AG04450 (cell line): ENCODE measurements at regions not wholly inside any gene's neighbourhood (a gene's known extent, or its start where the extent isn't known, plus 50 kb on each side); places are given as distances from the start of the nearest gene placed in this dataset.

Experiments used
- CTCF ChIA-PET: fragments of 300-600, 350-600 bp; formaldehyde crosslinking; extraction: SDS; loops from one replicate; lab custom pipeline; 2022; ENCODE audit warnings: antibody characterized with exemption, inconsistent platforms; lab: Charles Lee
- POLR2A ChIA-PET: fragments of 350-600 bp; formaldehyde crosslinking; extraction: SDS; loops from one replicate; lab custom pipeline; 2021; ENCODE audit warnings: antibody characterized with exemption, inconsistent platforms; lab: Yijun Ruan, JAX
- DNase-seq: peaks from one replicate; pipeline ENCODE4 v3.0.0-alpha.2; 2011; ENCODE audit warnings: low read depth, low spot score
- H3K27ac ChIP-seq: one replicate; pipeline ENCODE4 v1.5.1; 2012; ENCODE audit warnings: low read depth, low read length, control low read depth
- H3K27me3 ChIP-seq: one replicate; pipeline ENCODE4 v1.6.0; 2012; ENCODE audit warnings: low read length; ENCODE audit not compliant: control insufficient read depth, insufficient read depth
- H3K4me3 ChIP-seq: 2 replicates; pipeline ENCODE4 v1.5.1; 2011; ENCODE audit warnings: mild to moderate bottlenecking, low read depth, low read length, control low read depth
- H3K9me3 ChIP-seq: 2 replicates; pipeline ENCODE4 v1.5.1; 2012; ENCODE audit warnings: low read length; ENCODE audit not compliant: control insufficient read depth, insufficient read depth
- TF ChIP-seq, protein P1 (sequence below): IDR thresholded peaks from 2 replicates; pipeline ENCODE4 v1.5.1; 2011; ENCODE audit warnings: low read depth, low read length, control low read depth, inconsistent platforms

DNA sequence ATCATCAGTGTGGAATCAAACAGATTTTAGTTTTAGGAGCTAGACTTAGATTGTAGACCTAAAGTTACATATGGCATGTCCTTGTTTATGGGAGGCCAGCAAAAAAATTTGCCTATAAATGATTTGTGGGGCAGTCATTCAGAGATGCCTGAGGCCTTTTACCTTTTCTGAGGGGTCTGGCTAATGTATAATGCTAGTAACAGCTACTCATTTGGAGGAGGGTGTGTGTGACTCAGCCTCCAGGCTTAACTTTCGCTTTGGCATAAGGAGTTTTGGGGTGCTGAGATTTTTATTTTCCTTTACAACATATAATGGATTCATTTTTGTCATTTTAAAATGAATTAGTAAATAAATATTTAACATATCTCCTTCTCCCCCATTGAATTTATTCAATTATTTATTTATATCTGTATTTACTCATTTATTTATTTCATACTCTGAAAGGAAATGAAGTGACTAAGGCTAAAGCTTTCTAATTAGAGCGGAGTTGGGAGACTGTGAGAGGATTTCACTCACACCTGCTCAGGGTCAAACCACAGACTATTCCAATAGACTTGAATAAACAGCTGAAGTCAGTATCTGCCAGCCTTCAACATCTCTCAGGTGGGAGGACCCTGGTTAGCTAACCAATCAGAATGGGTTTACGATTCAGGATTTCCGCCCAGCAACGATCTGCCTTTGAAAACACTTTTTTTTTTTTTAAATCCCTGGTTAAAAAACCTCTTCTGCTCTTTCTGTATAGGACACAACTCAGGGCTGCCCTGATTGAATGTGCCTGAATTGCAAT lies 487.5 kb upstream of the SGCD start:
- Histone ChIP-seq H3K27ac (no peak overlapping the region), H3K27me3 (no peaks in the 10 kb centered on the region), H3K9me3 (peaks cover 3% of the 10 kb centered on the region), H3K4me3 (no peak overlapping the region)
- ChIA-PET CTCF (no interaction called here), POLR2A (no interaction called here)
- no peak for DNase-seq
- TF ChIP-seq, protein P1, sequence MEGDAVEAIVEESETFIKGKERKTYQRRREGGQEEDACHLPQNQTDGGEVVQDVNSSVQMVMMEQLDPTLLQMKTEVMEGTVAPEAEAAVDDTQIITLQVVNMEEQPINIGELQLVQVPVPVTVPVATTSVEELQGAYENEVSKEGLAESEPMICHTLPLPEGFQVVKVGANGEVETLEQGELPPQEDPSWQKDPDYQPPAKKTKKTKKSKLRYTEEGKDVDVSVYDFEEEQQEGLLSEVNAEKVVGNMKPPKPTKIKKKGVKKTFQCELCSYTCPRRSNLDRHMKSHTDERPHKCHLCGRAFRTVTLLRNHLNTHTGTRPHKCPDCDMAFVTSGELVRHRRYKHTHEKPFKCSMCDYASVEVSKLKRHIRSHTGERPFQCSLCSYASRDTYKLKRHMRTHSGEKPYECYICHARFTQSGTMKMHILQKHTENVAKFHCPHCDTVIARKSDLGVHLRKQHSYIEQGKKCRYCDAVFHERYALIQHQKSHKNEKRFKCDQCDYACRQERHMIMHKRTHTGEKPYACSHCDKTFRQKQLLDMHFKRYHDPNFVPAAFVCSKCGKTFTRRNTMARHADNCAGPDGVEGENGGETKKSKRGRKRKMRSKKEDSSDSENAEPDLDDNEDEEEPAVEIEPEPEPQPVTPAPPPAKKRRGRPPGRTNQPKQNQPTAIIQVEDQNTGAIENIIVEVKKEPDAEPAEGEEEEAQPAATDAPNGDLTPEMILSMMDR: no peak

DNA sequence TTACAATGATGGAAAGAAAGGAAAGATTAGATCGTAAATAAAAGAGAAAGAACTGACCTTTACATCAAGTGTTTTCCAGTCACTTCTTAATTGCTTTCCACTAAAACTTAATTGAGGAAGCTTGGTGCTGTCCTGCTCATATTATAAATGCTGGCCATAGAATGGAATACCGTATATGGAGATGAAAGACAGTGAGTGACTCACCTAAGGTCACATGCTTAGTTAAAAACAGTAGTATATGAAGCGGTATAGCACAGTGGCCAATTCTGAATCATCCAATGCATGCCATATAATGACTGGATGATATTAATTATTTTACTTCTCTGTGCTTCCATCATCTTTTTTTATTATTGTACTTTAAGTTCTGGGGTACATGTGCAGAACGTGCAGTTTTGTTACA lies 482.4 kb upstream of the SGCD start:
- H3K27me3 ChIP-seq: no peaks in the 10 kb centered on the region
- no peak overlapping the region for H3K27ac ChIP-seq
- TF ChIP-seq, protein P1: no peak
- no peaks in the 10 kb centered on the region; the same call in 1 of the 2 replicates for H3K9me3 ChIP-seq
- ChIA-PET POLR2A (no interaction called here), CTCF (no interaction called here)
- DNase-seq: no peak
- H3K4me3 ChIP-seq: no peak overlapping the region

DNA sequence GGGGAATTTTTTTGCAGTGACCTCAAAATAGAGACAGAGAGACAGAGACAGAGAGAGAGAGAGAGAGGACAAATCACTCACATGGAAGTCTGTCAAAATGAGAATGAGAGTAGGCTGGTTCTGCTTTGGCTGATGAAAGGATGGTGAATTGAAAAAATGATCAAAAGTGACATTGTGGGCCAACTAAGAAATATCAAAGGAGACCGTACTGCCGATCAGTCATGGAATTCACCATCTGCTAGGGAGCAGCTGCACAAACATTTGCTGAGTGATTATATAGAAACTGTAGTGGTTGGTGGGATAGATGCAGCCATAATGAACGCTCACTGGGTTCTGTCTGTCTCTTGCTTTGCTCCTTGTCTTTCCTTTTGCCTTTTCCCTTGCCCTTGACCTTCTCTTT lies 476.6 kb upstream of the SGCD start:
- TF ChIP-seq, protein P1: no peak
- Histone ChIP-seq H3K27ac (no peak overlapping the region), H3K9me3 (no peaks in the 10 kb centered on the region), H3K27me3 (no peaks in the 10 kb centered on the region), H3K4me3 (no peak overlapping the region)
- POLR2A ChIA-PET: no interaction called here
- CTCF ChIA-PET: no interaction called here
- DNase-seq: no peak

DNA sequence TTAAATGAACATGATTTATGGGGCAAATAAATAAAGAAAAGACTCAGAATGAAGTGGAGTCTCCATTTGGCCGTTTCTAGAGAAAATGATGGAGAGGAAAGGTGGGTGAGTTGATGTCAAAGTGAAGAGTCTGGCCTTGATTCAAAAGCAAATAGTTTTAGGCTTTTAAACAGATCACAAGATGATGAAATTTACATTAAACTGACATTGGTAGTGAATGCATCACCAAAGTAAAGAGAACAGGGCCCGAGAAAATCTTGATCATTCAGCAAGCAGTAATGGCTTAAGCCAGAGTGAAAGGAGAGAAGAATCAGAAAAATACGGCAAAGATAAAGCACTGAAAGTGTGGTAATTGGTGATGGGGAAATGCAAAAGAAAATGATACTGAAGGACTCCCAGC lies 460.0 kb upstream of the SGCD start:
- DNase-seq: no peak
- CTCF ChIA-PET: no interaction called here
- Histone ChIP-seq H3K9me3 (no peaks in the 10 kb centered on the region), H3K27ac (no peak overlapping the region), H3K27me3 (no peaks in the 10 kb centered on the region), H3K4me3 (no peak overlapping the region)
- POLR2A ChIA-PET: no interaction called here
- TF ChIP-seq, protein P1: no peak

DNA sequence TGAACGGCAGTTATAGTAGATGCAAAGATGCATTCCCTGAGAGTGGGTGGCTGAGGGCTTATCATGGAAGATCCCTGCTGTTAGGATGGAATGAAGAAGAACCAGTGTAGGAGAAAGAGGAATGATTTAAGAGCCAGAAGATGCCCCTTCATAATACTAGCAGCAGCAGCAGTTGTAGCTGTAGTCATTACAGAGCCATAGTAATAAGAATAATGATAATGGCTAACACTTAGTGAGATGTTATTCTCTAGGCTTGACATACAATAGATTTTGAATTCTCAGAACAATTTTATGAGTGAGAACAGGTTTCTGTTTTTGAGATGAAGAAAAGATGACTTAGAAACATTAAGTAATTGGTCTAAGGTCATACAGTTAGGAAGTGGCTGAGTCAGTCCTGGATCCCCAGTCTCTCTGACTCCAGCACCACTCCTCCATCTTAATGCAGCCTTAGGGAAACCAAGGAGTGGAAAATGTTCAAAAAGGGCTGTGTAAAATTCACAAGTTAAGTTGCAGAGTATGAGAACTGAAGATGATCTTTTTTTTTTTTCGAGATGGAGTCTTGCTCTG lies 459.4 kb upstream of the SGCD start:
- no peaks in the 10 kb centered on the region for H3K27me3 ChIP-seq
- H3K27ac ChIP-seq: no peak overlapping the region
- no peak for DNase-seq
- H3K4me3 ChIP-seq: no peak overlapping the region
- no peaks in the 10 kb centered on the region for H3K9me3 ChIP-seq
- CTCF ChIA-PET: no interaction called here
- TF ChIP-seq, protein P1: no peak
- POLR2A ChIA-PET: no interaction called here
